Osteoblast (primary cell): ENCODE measurements at regions not wholly inside any gene's neighbourhood (a gene's known extent, or its start where the extent isn't known, plus 50 kb on each side); places are given as distances from the start of the nearest gene placed in this dataset.

Experiments
- DNase-seq: peaks from one replicate; pipeline ENCODE4 v3.0.0; 2011; ENCODE audit warnings: low spot score, mixed read lengths; ENCODE audit not compliant: insufficient read length; ENCODE audit errors: missing footprints
- H2AFZ ChIP-seq: 2 replicates; pipeline ENCODE4 v1.6.0; 2011; ENCODE audit warnings: mild to moderate bottlenecking, low read length
- H3K27ac ChIP-seq: 2 replicates; pipeline ENCODE4 v1.5.1; 2011; ENCODE audit warnings: mild to moderate bottlenecking, low read depth, low read length, moderate library complexity
- H3K27me3 ChIP-seq: 2 replicates; pipeline ENCODE4 v1.6.0; 2012; ENCODE audit warnings: mild to moderate bottlenecking, control low read depth, inconsistent platforms, low read length, moderate library complexity; ENCODE audit not compliant: insufficient read depth
- H3K36me3 ChIP-seq: 2 replicates; pipeline ENCODE4 v1.5.1; 2011; ENCODE audit warnings: mild to moderate bottlenecking, low read length, control low read depth, moderate library complexity; ENCODE audit not compliant: insufficient read depth
- H3K4me1 ChIP-seq: 2 replicates; pipeline ENCODE4 v1.5.1; 2011; ENCODE audit warnings: mild to moderate bottlenecking, low read length, control low read depth, moderate library complexity; ENCODE audit not compliant: insufficient read depth
- H3K4me2 ChIP-seq: 2 replicates; pipeline ENCODE4 v1.6.0; 2011; ENCODE audit warnings: mild to moderate bottlenecking, low read length; ENCODE audit not compliant: insufficient read depth
- H3K4me3 ChIP-seq: fragments of 200-600 bp; sonication (generic); 3 replicates; pipeline ENCODE4 v1.5.1; 2012; ENCODE audit warnings: mild to moderate bottlenecking, low read length, inconsistent platforms; ENCODE audit not compliant: insufficient read depth
- H3K79me2 ChIP-seq: 2 replicates; pipeline ENCODE4 v1.6.0; 2012; ENCODE audit warnings: mild to moderate bottlenecking, low read length, control low read depth, inconsistent platforms; ENCODE audit not compliant: insufficient read depth
- H3K9me3 ChIP-seq: 2 replicates; pipeline ENCODE4 v1.5.1; 2011; ENCODE audit warnings: low read depth, low read length, control low read depth
- H4K20me1 ChIP-seq: 2 replicates; pipeline ENCODE4 v1.6.0; 2012; ENCODE audit warnings: mild to moderate bottlenecking, low read length, control low read depth; ENCODE audit not compliant: insufficient read depth
- TF ChIP-seq, protein P1 (sequence below): IDR thresholded peaks from 2 replicates; pipeline ENCODE4 v1.5.1; 2011; ENCODE audit warnings: mild to moderate bottlenecking, low read depth, low read length, moderate library complexity; ENCODE audit errors: extremely low read depth

- H3K4me3 ChIP-seq = no peak overlapping the region
- TF ChIP-seq, protein P1, sequence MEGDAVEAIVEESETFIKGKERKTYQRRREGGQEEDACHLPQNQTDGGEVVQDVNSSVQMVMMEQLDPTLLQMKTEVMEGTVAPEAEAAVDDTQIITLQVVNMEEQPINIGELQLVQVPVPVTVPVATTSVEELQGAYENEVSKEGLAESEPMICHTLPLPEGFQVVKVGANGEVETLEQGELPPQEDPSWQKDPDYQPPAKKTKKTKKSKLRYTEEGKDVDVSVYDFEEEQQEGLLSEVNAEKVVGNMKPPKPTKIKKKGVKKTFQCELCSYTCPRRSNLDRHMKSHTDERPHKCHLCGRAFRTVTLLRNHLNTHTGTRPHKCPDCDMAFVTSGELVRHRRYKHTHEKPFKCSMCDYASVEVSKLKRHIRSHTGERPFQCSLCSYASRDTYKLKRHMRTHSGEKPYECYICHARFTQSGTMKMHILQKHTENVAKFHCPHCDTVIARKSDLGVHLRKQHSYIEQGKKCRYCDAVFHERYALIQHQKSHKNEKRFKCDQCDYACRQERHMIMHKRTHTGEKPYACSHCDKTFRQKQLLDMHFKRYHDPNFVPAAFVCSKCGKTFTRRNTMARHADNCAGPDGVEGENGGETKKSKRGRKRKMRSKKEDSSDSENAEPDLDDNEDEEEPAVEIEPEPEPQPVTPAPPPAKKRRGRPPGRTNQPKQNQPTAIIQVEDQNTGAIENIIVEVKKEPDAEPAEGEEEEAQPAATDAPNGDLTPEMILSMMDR = no peak
- no peak overlapping the region for H3K27ac ChIP-seq
- no peaks in the 10 kb centered on the region for H3K9me3 ChIP-seq
- no peaks in the 10 kb centered on the region for H3K79me2 ChIP-seq
- no peaks in the 10 kb centered on the region for H3K27me3 ChIP-seq
- DNase-seq = no peak
- no peaks in the 10 kb centered on the region for H3K36me3 ChIP-seq
- H3K4me1 ChIP-seq = peaks cover 4% of the 10 kb centered on the region
- H4K20me1 ChIP-seq = no peaks in the 10 kb centered on the region
- no peak overlapping the region for H2AFZ ChIP-seq
- H3K4me2 ChIP-seq = no peak overlapping the region
Measured at GRCh38 chr22:26848244-26848920, 191.0 kb downstream of the MIAT start.

GRCh38 chr22:26849575-26849974, 192.2 kb downstream of the MIAT start:
- Histone ChIP-seq H3K4me3 (no peak overlapping the region), H3K27ac (no peak overlapping the region), H3K4me2 (no peak overlapping the region), H3K4me1 (peaks cover 4% of the 10 kb centered on the region), H2AFZ (no peak overlapping the region), H3K9me3 (no peaks in the 10 kb centered on the region), H3K27me3 (peaks cover 3% of the 10 kb centered on the region), H4K20me1 (no peaks in the 10 kb centered on the region), H3K79me2 (no peaks in the 10 kb centered on the region), H3K36me3 (no peaks in the 10 kb centered on the region)
- DNase-seq = no peak
- TF ChIP-seq, protein P1 = no peak

DNA sequence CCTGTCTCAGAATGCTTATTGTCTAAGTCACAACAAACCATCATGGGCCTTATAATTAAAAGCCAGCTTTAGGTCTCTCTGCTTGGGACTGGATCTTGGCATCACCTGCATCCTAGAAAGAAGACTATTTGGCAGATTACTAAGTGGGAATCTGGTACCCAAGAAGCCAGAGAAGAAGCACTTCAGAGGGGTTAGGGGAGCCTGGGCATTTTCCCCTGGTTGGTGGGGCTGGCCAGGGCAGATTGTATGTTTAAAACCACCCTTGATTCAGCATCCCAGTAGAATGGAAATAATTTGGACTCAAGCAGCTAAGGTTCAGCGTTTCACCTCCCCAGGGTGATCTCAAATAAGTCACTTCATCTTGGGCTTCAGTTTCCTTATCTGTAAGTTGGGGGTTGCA, 193.7 kb downstream of the MIAT start:
- Histone ChIP-seq H3K79me2 (no peaks in the 10 kb centered on the region), H3K36me3 (no peaks in the 10 kb centered on the region), H4K20me1 (no peaks in the 10 kb centered on the region), H3K27me3 (peaks cover 11% of the 10 kb centered on the region), H3K4me3 (no peak overlapping the region), H3K4me2 (no peak overlapping the region), H3K9me3 (no peaks in the 10 kb centered on the region), H3K27ac (no peak overlapping the region), H2AFZ (no peak overlapping the region), H3K4me1 (peaks cover 4% of the 10 kb centered on the region)
- DNase-seq = no peak
- TF ChIP-seq, protein P1 = no peak

DNA sequence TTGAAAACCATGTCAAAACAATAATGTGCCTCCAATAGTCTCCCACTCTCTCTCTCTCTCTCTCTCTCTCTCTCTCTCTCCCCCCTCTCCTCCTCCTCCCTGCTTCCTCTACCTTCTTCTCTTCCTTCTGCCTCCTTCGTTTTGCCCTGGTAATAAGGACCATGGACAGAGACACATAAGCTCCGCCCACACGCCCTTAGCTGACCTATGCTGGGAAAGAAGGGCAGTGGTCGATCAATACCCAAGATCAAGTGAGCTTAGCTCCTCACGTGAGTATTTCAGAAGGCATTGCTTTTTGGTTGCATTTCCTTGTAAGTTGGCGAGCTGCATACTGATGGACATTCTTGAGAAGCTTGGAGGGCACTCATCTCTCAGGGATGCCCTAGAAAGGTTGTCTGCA, 194.8 kb downstream of the MIAT start:
- no peaks in the 10 kb centered on the region for H3K9me3 ChIP-seq
- H4K20me1 ChIP-seq = no peaks in the 10 kb centered on the region
- DNase-seq = no peak
- H3K4me2 ChIP-seq = no peak overlapping the region
- H2AFZ ChIP-seq = no peak overlapping the region
- no peaks in the 10 kb centered on the region for H3K79me2 ChIP-seq
- H3K27ac ChIP-seq = no peak overlapping the region
- peaks cover 17% of the 10 kb centered on the region for H3K27me3 ChIP-seq
- no peaks in the 10 kb centered on the region for H3K36me3 ChIP-seq
- peaks cover 4% of the 10 kb centered on the region for H3K4me1 ChIP-seq
- TF ChIP-seq, protein P1 = no peak
- H3K4me3 ChIP-seq = no peak overlapping the region
